Fibroblast of mammary gland (primary cell): ENCODE measurements at regions not wholly inside any gene's neighbourhood (a gene's known extent, or its start where the extent isn't known, plus 50 kb on each side); places are given as distances from the start of the nearest gene placed in this dataset.

Experiments used
- DNase-seq: peaks from one replicate; pipeline ENCODE4 v3.0.0-alpha.2; 2010; ENCODE audit warnings: low read depth
- H3K4me3 ChIP-seq: 2 replicates; pipeline ENCODE4 v1.5.1; 2011; ENCODE audit warnings: low read depth, mild to moderate bottlenecking, low read length, moderate library complexity; ENCODE audit not compliant: control insufficient read depth
- TF ChIP-seq, protein P1 (sequence below): conservative IDR thresholded peaks from 2 replicates; pipeline ENCODE4 v1.5.1; 2011; ENCODE audit warnings: low read depth, low read length, inconsistent platforms; ENCODE audit not compliant: control insufficient read depth, insufficient read depth

GRCh38 chr12:115464661-115465060, 780.7 kb upstream of the TBX3 start:
- TF ChIP-seq, protein P1, sequence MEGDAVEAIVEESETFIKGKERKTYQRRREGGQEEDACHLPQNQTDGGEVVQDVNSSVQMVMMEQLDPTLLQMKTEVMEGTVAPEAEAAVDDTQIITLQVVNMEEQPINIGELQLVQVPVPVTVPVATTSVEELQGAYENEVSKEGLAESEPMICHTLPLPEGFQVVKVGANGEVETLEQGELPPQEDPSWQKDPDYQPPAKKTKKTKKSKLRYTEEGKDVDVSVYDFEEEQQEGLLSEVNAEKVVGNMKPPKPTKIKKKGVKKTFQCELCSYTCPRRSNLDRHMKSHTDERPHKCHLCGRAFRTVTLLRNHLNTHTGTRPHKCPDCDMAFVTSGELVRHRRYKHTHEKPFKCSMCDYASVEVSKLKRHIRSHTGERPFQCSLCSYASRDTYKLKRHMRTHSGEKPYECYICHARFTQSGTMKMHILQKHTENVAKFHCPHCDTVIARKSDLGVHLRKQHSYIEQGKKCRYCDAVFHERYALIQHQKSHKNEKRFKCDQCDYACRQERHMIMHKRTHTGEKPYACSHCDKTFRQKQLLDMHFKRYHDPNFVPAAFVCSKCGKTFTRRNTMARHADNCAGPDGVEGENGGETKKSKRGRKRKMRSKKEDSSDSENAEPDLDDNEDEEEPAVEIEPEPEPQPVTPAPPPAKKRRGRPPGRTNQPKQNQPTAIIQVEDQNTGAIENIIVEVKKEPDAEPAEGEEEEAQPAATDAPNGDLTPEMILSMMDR, result no peak
- DNase-seq, result no peak
- H3K4me3 ChIP-seq, result no peak overlapping the region

DNA sequence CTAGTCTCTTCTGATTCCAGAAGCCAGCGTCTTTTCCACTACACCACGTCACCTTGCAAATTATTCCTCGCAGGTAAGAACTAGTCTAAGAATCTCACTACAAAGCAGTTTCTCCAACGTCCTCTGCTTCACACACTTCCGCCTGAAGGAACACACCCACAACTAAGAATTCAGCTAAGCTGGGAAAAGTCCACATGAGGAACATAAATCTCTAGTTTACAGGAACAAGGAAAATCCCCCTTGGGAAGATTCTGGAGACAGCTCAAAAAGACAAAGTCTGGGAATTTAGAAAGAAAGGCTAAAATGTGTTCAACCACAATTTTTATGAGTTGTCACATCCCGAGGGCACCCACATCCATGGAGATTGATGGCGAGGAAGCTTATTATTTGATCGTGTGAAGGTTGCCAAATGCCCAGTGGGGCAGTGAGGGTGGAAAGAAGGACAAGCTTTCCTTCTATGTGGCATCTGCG, 780.2 kb upstream of the TBX3 start:
- no peak overlapping the region for H3K4me3 ChIP-seq
- TF ChIP-seq, protein P1, result no peak
- DNase-seq, result no peak

GRCh38 chr12:115461401-115461800, 777.4 kb upstream of the TBX3 start:
- TF ChIP-seq, protein P1, result no peak
- DNase-seq, result no peak
- no peak overlapping the region for H3K4me3 ChIP-seq

GRCh38 chr12:115457798-115458197, 773.8 kb upstream of the TBX3 start:
- no peak overlapping the region for H3K4me3 ChIP-seq
- TF ChIP-seq, protein P1, result no peak
- DNase-seq, result no peak

- no peak for DNase-seq
- TF ChIP-seq, protein P1, result no peak
- no peak overlapping the region for H3K4me3 ChIP-seq
These were observed 773.1 kb upstream of the TBX3 start for GRCh38 chr12:115456946-115457689.

GRCh38 chr12:115455268-115455681, 771.3 kb upstream of the TBX3 start:
- DNase-seq, result no peak
- H3K4me3 ChIP-seq, result no peak overlapping the region
- TF ChIP-seq, protein P1, result no peak
